ENCODE measurements at regions not wholly inside any gene's neighbourhood (a gene's known extent, or its start where the extent isn't known, plus 50 kb on each side); places are given as distances from the start of the nearest gene placed in this dataset.

GRCh38 chr12:91561958-91562325, 379.3 kb upstream of the DCN start:
- Histone ChIP-seq H3K9me2 (ENCODE audit: low read depth, low read length) (no peaks in the 10 kb centered on the region), H3K4me2 (ENCODE audit: low read length) (no peak overlapping the region), H3K4me1 (ENCODE audit: insufficient read depth, low read length, severe bottlenecking) (no peaks in the 10 kb centered on the region), H3K79me2 (ENCODE audit: insufficient read depth, low read length) (no peaks in the 10 kb centered on the region), H3K36me3 (ENCODE audit: insufficient read depth, low read length) (no peaks in the 10 kb centered on the region), H2AFZ (ENCODE audit: low read length) (no peak overlapping the region), H3F3A (ENCODE audit: insufficient read depth, low read length) (no peaks in the 10 kb centered on the region), H3K27ac (ENCODE audit: low read depth, low read length, poor library complexity, severe bottlenecking) (no peak overlapping the region), H4K20me1 (ENCODE audit: insufficient read depth, low read length) (no peaks in the 10 kb centered on the region), H3K9ac (ENCODE audit: low read length) (no peak overlapping the region), H3K4me3 (ENCODE audit: low read depth, low read length, poor library complexity, severe bottlenecking) (no peak overlapping the region), H3K27me3 (ENCODE audit: insufficient read depth, low read length) (no peaks in the 10 kb centered on the region), H3K9me3 (ENCODE audit: low read length) (no peaks in the 10 kb centered on the region)
- TF ChIP-seq CTCF (IDR thresholded peaks at IDR 0.05; ENCODE audit: low read length) (no peak), EZH2 (IDR thresholded peaks at IDR 0.05; ENCODE audit: borderline replicate concordance, low read length) (no peak)

- H4K20me1 ChIP-seq (ENCODE audit: insufficient read depth, low read length), result no peaks in the 10 kb centered on the region
- H3K4me1 ChIP-seq (ENCODE audit: insufficient read depth, low read length, severe bottlenecking), result no peaks in the 10 kb centered on the region
- H3K27ac ChIP-seq (ENCODE audit: low read depth, low read length, poor library complexity, severe bottlenecking), result no peak overlapping the region
- no peaks in the 10 kb centered on the region for H3K9me2 ChIP-seq (ENCODE audit: low read depth, low read length)
- H3K4me2 ChIP-seq (ENCODE audit: low read length), result no peak overlapping the region
- no peak overlapping the region for H2AFZ ChIP-seq (ENCODE audit: low read length)
- no peaks in the 10 kb centered on the region for H3F3A ChIP-seq (ENCODE audit: insufficient read depth, low read length)
- no peak overlapping the region for H3K9ac ChIP-seq (ENCODE audit: low read length)
- TF ChIP-seq CTCF (IDR thresholded peaks at IDR 0.05; ENCODE audit: low read length) (no peak), EZH2 (IDR thresholded peaks at IDR 0.05; ENCODE audit: borderline replicate concordance, low read length) (no peak)
- no peaks in the 10 kb centered on the region for H3K79me2 ChIP-seq (ENCODE audit: insufficient read depth, low read length)
- H3K36me3 ChIP-seq (ENCODE audit: insufficient read depth, low read length), result no peaks in the 10 kb centered on the region
- H3K27me3 ChIP-seq (ENCODE audit: insufficient read depth, low read length), result no peaks in the 10 kb centered on the region
- no peaks in the 10 kb centered on the region for H3K9me3 ChIP-seq (ENCODE audit: low read length)
- no peak overlapping the region for H3K4me3 ChIP-seq (ENCODE audit: low read depth, low read length, poor library complexity, severe bottlenecking)
Observed at GRCh38 chr12:91561301-91561957, 378.8 kb upstream of the DCN start.

GRCh38 chr12:91556909-91557308, 374.3 kb upstream of the DCN start:
- no peak overlapping the region for H2AFZ ChIP-seq (ENCODE audit: low read length)
- no peaks in the 10 kb centered on the region for H3K27me3 ChIP-seq (ENCODE audit: insufficient read depth, low read length)
- H3K4me1 ChIP-seq (ENCODE audit: insufficient read depth, low read length, severe bottlenecking), result no peaks in the 10 kb centered on the region
- H3F3A ChIP-seq (ENCODE audit: insufficient read depth, low read length), result no peaks in the 10 kb centered on the region
- H3K9me3 ChIP-seq (ENCODE audit: low read length), result no peaks in the 10 kb centered on the region
- no peak overlapping the region for H3K27ac ChIP-seq (ENCODE audit: low read depth, low read length, poor library complexity, severe bottlenecking)
- TF ChIP-seq EZH2 (IDR thresholded peaks at IDR 0.05; ENCODE audit: borderline replicate concordance, low read length), result no peak
- no peak for TF ChIP-seq CTCF (IDR thresholded peaks at IDR 0.05; ENCODE audit: low read length)
- no peak overlapping the region for H3K9ac ChIP-seq (ENCODE audit: low read length)
- no peaks in the 10 kb centered on the region for H3K9me2 ChIP-seq (ENCODE audit: low read depth, low read length)
- H3K4me3 ChIP-seq (ENCODE audit: low read depth, low read length, poor library complexity, severe bottlenecking), result no peak overlapping the region
- no peaks in the 10 kb centered on the region for H3K36me3 ChIP-seq (ENCODE audit: insufficient read depth, low read length)
- no peaks in the 10 kb centered on the region for H3K79me2 ChIP-seq (ENCODE audit: insufficient read depth, low read length)
- no peak overlapping the region for H3K4me2 ChIP-seq (ENCODE audit: low read length)
- H4K20me1 ChIP-seq (ENCODE audit: insufficient read depth, low read length), result no peaks in the 10 kb centered on the region
